GM10248 (cell line): ENCODE measurements at regions not wholly inside any gene's neighbourhood (a gene's known extent, or its start where the extent isn't known, plus 50 kb on each side); places are given as distances from the start of the nearest gene placed in this dataset.

Experiments
- CTCF ChIA-PET: fragments of 300-600 bp; sonication (Branson Sonifier 250); formaldehyde crosslinking; extraction: SDS; loops from one replicate; lab custom pipeline; 2021; ENCODE audit warnings: antibody characterized with exemption; lab: Yijun Ruan, JAX
- POLR2A ChIA-PET: fragments of 350-650 bp; sonication (Branson Sonifier 250); formaldehyde crosslinking; extraction: SDS; loops from one replicate; lab custom pipeline; 2020; ENCODE audit warnings: antibody characterized with exemption; lab: Yijun Ruan, JAX
- DNase-seq: peaks from one replicate; pipeline ENCODE4 v3.0.0; 2012; ENCODE audit errors: extremely low spot score
- TF ChIP-seq, protein P1 (sequence below): IDR thresholded peaks from 2 replicates; pipeline ENCODE4 v1.5.1; 2012; ENCODE audit warnings: mild to moderate bottlenecking, low read depth; ENCODE audit errors: extremely low read depth, missing control alignments, control extremely low read depth

DNA sequence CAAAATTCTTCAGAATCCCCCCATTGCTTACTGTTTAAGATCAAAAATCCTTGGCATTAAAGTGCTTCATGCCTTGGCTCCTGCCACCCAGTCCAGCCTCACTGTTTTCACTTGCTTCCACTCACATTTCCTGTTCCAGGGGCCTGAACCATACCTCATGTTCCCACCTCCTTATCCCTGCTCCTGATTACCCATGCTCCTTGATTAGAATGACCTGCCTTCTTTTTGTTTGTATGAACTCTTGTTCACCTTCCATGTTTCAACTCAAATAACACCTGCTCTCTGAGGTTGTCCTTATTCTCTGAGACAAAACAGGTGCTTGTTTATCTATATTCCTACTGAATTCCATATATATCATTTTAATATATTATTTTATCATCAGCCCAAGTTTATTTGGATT lies 77.1 kb upstream of the VSTM2A start:
- POLR2A ChIA-PET, result no interaction called here
- TF ChIP-seq, protein P1, sequence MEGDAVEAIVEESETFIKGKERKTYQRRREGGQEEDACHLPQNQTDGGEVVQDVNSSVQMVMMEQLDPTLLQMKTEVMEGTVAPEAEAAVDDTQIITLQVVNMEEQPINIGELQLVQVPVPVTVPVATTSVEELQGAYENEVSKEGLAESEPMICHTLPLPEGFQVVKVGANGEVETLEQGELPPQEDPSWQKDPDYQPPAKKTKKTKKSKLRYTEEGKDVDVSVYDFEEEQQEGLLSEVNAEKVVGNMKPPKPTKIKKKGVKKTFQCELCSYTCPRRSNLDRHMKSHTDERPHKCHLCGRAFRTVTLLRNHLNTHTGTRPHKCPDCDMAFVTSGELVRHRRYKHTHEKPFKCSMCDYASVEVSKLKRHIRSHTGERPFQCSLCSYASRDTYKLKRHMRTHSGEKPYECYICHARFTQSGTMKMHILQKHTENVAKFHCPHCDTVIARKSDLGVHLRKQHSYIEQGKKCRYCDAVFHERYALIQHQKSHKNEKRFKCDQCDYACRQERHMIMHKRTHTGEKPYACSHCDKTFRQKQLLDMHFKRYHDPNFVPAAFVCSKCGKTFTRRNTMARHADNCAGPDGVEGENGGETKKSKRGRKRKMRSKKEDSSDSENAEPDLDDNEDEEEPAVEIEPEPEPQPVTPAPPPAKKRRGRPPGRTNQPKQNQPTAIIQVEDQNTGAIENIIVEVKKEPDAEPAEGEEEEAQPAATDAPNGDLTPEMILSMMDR, result no peak
- CTCF ChIA-PET, result no interaction called here
- DNase-seq, result no peak

DNA sequence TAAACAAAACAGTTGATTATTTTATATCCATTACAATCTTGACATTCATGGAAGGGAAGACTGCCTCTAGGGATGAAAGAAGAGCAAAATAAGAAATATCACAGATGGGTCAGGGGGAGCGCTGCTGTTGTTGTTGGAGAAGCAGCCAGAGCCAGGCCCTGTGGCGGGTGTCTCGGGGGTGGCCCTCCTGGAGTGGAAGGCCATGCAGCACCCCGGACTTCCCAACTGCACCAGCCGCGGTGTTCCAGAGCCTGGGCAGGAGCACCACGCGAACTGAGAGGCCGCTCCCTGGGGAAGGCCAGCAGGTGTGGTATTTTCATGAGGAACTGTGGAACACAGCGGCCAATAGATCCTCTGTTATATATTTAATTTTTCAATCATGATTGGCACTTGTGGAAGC lies 72.4 kb upstream of the VSTM2A start:
- TF ChIP-seq, protein P1, result no peak
- CTCF ChIA-PET, result interaction anchor here (0.9 kb wide), 1 partner anchor 8 kb away, joined by 4 read pairs; no protein-coding TSS in a partner anchor
- no peak for DNase-seq
- POLR2A ChIA-PET, result no interaction called here

DNA sequence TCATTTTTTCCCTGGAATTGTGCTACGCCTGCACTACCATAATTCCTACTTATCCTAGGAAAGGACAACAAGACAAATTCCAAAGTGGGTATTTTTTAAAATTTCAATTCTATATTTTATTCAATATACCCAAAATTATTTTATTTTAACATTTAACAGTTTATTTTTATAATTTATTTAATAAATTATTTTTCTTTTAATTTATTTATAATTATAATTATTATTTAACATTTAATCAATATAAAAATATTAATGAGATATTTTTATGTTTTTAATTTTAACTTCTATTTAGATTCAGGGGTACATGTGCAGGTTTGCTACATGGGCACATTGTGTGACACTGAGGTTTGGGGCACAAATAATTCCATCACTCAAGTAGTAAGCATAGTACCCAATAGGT lies 65.6 kb upstream of the VSTM2A start:
- CTCF ChIA-PET, result interaction anchor here (1.3 kb wide), 1 partner anchor 30 kb away, joined by 3 read pairs; no protein-coding TSS in a partner anchor

DNA sequence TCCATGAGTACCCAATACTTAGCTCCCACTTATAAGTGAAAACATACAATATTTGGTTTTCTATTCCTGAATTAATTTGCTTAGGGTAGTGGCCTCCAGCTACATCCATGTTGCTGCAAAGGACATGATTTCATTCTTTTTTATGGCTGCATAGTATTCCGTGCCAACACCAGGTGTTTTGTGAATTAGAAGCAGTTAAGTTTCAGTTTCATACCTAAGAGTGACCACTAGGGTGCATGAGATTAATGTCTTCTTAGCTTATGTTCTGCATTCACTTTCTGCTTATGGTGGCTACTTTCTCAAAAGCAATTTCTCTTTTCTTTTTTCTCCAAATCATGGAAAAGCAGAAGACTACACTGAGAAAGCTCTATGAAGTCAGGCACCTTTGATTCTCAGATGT lies 65.1 kb upstream of the VSTM2A start:
- POLR2A ChIA-PET, result no interaction called here

More for the DNA sequence above, 65.6 kb upstream of the VSTM2A start:
- TF ChIP-seq, protein P1, result no peak
- no peak for DNase-seq
- POLR2A ChIA-PET, result no interaction called here

DNA sequence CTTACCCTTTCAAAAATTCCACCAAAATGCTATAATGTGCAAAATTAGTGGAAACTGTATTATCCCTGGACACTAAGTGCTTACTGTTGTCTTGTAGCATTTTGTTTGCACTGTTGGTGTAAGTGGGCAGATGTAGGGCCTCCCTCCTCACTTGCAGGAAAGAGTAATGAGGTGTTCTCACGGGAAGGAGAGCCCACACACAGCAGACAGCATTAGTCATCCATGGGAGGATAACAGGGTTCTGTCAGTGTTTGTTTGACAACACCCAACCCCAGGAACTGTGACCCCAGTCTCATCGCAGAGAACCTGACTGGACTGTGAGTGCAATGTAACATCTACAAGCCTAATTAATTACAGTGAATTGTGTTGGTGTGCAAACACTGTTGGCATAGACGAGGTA lies 58.7 kb upstream of the VSTM2A start:
- POLR2A ChIA-PET, result no interaction called here
- TF ChIP-seq, protein P1, result no peak
- no peak for DNase-seq
- CTCF ChIA-PET, result no interaction called here

More for the DNA sequence above, 65.1 kb upstream of the VSTM2A start:
- DNase-seq, result no peak
- TF ChIP-seq, protein P1, result no peak
- CTCF ChIA-PET, result interaction anchor here (1.3 kb wide), 1 partner anchor 31 kb away, joined by 3 read pairs; no protein-coding TSS in a partner anchor

DNA sequence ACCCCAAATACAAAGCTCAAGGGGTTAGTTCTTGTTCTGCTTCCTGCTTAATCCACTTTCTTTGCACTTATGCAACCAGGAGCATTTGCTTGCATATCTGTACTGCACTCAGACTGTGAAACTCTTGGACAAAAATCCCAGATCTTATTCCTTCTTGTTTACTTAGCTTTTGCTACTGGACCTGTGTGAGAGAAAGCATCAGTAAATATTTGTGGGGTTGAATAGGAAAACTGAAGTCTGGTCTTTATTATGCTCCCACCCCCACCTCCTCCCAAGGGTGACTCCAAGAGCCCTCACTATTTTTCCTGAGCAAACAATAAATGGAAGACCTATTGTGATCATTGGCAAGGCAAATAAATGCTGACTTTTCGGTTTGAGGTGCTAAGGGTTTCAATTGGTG lies 57.1 kb upstream of the VSTM2A start:
- no peak for DNase-seq
- TF ChIP-seq, protein P1, result no peak
- POLR2A ChIA-PET, result no interaction called here
- CTCF ChIA-PET, result no interaction called here
